Endothelial cell (in vitro differentiated cells): ENCODE measurements at regions not wholly inside any gene's neighbourhood (a gene's known extent, or its start where the extent isn't known, plus 50 kb on each side); places are given as distances from the start of the nearest gene placed in this dataset.

Experiments
- DNase-seq: peaks from one replicate; pipeline ENCODE4 v3.0.0; 2021; ENCODE audit warnings: low spot score
- H3K27ac Mint-ChIP-seq: one replicate; pipeline ENCODE4 v1.8.0; 2021; ENCODE audit warnings: mixed read lengths, inconsistent platforms; ENCODE audit not compliant: unreplicated experiment
- H3K27me3 Mint-ChIP-seq: one replicate; pipeline ENCODE4 v1.8.0; 2021; ENCODE audit warnings: mild to moderate bottlenecking, moderate library complexity, mixed read lengths, inconsistent platforms; ENCODE audit not compliant: unreplicated experiment
- H3K36me3 Mint-ChIP-seq: one replicate; pipeline ENCODE4 v1.8.0; 2021; ENCODE audit warnings: mild to moderate bottlenecking, low read depth, mixed read lengths, inconsistent platforms; ENCODE audit not compliant: unreplicated experiment
- H3K4me1 Mint-ChIP-seq: one replicate; pipeline ENCODE4 v1.8.0; 2021; ENCODE audit warnings: mild to moderate bottlenecking, mixed read lengths, inconsistent platforms; ENCODE audit not compliant: unreplicated experiment
- H3K4me3 Mint-ChIP-seq: one replicate; pipeline ENCODE4 v1.8.0; 2021; ENCODE audit warnings: mild to moderate bottlenecking, mixed read lengths, inconsistent platforms; ENCODE audit not compliant: unreplicated experiment
- H3K9me3 Mint-ChIP-seq: one replicate; pipeline ENCODE4 v1.8.0; 2021; ENCODE audit warnings: mixed read lengths, inconsistent platforms; ENCODE audit not compliant: unreplicated experiment
- CTCF ChIP-seq: fragments of 200-600 bp; sonication (generic); IDR thresholded peaks from one replicate; pipeline ENCODE4 v1.5.0; 2021; ENCODE audit warnings: antibody characterized with exemption; ENCODE audit not compliant: unreplicated experiment

- Mint-ChIP-seq H3K27ac (no peak overlapping the region), H3K9me3 (no peaks in the 10 kb centered on the region), H3K27me3 (no peaks in the 10 kb centered on the region), H3K36me3 (no peaks in the 10 kb centered on the region), H3K4me1 (no peaks in the 10 kb centered on the region), H3K4me3 (no peak overlapping the region)
- TF ChIP-seq CTCF = no peak
- DNase-seq = no peak
These were observed 105.0 kb upstream of the SYNCRIP start for GRCh38 chr6:85747666-85748065.

DNA sequence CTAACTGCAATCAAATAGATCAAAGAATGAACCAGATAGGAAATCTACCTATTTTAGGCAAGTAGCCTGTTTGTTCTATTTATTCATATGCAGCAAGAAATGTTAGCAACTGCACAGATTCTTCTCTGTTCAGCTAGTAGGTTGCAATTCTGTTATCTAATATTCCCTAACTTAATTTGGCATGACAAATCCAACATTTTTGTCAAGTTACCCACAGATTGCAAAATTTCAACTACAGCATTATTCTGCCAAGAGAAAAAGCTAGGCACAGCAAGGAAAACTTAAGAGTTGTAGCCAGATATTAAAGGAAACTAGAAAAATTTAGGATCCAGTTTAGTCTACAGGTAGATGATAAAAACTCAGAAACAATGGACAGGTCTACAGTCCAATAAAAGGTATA is 104.4 kb upstream of the SYNCRIP start:
- H3K36me3 Mint-ChIP-seq = no peaks in the 10 kb centered on the region
- no peaks in the 10 kb centered on the region for H3K4me1 Mint-ChIP-seq
- DNase-seq = no peak
- H3K9me3 Mint-ChIP-seq = no peaks in the 10 kb centered on the region
- no peaks in the 10 kb centered on the region for H3K27me3 Mint-ChIP-seq
- no peak overlapping the region for H3K4me3 Mint-ChIP-seq
- no peak overlapping the region for H3K27ac Mint-ChIP-seq
- no peak for TF ChIP-seq CTCF

DNA sequence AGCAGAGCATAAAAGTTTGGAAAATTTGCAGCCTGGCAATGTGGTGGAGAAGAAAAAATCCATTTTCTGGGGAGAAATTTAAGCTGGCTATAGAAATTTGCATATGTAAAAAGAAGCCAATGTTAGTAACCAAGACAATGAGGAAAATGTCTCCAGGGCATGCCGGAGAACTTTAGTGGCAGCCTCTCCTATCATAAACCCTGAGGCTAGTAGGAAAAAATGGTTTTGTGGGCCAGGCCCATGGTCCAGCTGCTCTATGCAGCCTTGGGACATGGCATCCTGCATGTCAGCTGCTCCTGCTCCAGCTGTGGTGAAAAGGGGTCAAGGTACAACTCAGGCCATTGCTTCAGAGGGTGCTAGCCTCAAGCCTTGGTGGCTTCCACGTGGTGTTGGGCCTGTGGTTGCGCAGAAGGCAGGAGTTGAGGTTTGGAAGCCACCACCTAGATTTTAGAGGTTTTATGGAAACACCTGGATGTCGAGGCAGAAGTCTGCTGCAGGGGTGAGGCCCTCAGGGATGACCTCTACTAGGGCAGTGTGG is 101.8 kb upstream of the SYNCRIP start:
- Mint-ChIP-seq H3K4me3 (no peak overlapping the region), H3K4me1 (no peaks in the 10 kb centered on the region), H3K27ac (no peak overlapping the region), H3K36me3 (no peaks in the 10 kb centered on the region), H3K27me3 (no peaks in the 10 kb centered on the region), H3K9me3 (peaks cover 4% of the 10 kb centered on the region)
- TF ChIP-seq CTCF = no peak
- DNase-seq = no peak

- Mint-ChIP-seq H3K9me3 (peaks cover 4% of the 10 kb centered on the region), H3K36me3 (no peaks in the 10 kb centered on the region), H3K27ac (no peak overlapping the region), H3K27me3 (no peaks in the 10 kb centered on the region), H3K4me1 (no peaks in the 10 kb centered on the region), H3K4me3 (no peak overlapping the region)
- no peak for DNase-seq
- TF ChIP-seq CTCF = no peak
These were observed 83.5 kb upstream of the SYNCRIP start for GRCh38 chr6:85726206-85726605.

DNA sequence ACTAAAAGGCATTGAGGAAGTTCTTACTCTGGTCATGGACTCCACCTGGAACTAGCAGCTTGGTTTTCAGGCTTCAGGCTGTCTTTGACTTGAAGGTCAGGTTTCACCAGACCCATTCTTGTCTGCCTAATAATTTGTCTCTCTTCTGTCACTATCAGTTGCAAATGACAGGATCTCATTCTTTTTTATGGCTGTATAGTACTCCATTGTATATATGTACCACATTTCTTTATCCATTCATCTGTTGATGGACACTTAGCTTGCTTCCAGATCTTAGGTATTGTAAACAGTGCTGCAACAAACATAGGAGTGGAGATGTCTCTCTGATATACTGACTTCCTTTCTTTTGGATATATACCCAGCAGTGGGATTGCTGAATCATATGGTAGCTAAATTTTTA is 73.1 kb upstream of the SYNCRIP start:
- DNase-seq = no peak
- H3K27me3 Mint-ChIP-seq = no peaks in the 10 kb centered on the region
- no peaks in the 10 kb centered on the region for H3K4me1 Mint-ChIP-seq
- TF ChIP-seq CTCF = no peak
- H3K27ac Mint-ChIP-seq = no peak overlapping the region
- H3K36me3 Mint-ChIP-seq = no peaks in the 10 kb centered on the region
- H3K9me3 Mint-ChIP-seq = no peaks in the 10 kb centered on the region
- H3K4me3 Mint-ChIP-seq = no peak overlapping the region
